ENCODE measurements at regions not wholly inside any gene's neighbourhood (a gene's known extent, or its start where the extent isn't known, plus 50 kb on each side); places are given as distances from the start of the nearest gene placed in this dataset.

- Mint-ChIP-seq H3K36me3 (no peaks in the 10 kb centered on the region), H3K9me3 (no peaks in the 10 kb centered on the region), H3K4me3 (no peak overlapping the region), H3K27me3 (ENCODE audit: low read depth) (peaks cover 10% of the 10 kb centered on the region), H3K4me1 (peaks cover 19% of the 10 kb centered on the region), H3K27ac (no peak overlapping the region)
- TF ChIP-seq, protein P1, sequence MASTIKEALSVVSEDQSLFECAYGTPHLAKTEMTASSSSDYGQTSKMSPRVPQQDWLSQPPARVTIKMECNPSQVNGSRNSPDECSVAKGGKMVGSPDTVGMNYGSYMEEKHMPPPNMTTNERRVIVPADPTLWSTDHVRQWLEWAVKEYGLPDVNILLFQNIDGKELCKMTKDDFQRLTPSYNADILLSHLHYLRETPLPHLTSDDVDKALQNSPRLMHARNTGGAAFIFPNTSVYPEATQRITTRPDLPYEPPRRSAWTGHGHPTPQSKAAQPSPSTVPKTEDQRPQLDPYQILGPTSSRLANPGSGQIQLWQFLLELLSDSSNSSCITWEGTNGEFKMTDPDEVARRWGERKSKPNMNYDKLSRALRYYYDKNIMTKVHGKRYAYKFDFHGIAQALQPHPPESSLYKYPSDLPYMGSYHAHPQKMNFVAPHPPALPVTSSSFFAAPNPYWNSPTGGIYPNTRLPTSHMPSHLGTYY (CRISPR knock-in tag; IDR thresholded peaks at IDR 0.05) = no peak
- TF ChIP-seq ZNF219 (CRISPR knock-in tag; IDR thresholded peaks at IDR 0.05; ENCODE audit: borderline replicate concordance) = no peak
- DNase-seq (ENCODE audit: low spot score) (no peak), ATAC-seq (no peak)
- POLR2A ChIA-PET = no interaction called here
- CTCF ChIA-PET = no interaction called here
Observed at GRCh38 chr14:81942071-81942470, 408.4 kb upstream of the SEL1L start.

DNA sequence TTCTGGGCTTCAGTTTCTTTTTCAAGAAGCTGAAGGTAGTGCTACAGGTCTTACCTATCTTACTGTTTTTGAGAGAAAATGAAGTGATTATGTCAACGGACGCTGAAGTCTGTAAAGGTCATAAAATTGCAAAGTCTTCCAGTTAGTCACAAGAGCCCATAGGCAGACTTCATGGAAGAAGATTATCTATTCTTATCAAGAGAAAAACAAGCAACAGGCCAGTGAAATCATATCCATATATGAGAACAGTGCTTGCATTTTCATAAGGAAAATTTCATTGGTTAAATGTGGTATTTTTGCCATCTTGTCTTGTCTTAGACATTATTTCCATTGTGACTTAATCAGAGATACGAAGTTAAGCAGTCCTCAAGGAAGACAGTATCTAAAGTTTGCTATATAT, 412.7 kb upstream of the SEL1L start:
- TF ChIP-seq CREB1 (CRISPR knock-in tag; IDR thresholded peaks at IDR 0.05) (no peak), ESRRA (CRISPR knock-in tag; IDR thresholded peaks at IDR 0.05; ENCODE audit: borderline replicate concordance) (no peak), ETV6 (CRISPR knock-in tag; IDR thresholded peaks at IDR 0.05) (no peak), NFYB (CRISPR knock-in tag; conservative IDR thresholded peaks at IDR 0.05; ENCODE audit: low read depth) (no peak), TCF7 (CRISPR knock-in tag; IDR thresholded peaks at IDR 0.05; ENCODE audit: low read depth) (no peak), NR3C1 (CRISPR knock-in tag; conservative IDR thresholded peaks at IDR 0.05; ENCODE audit: low read depth) (no peak), PRDM15 (CRISPR knock-in tag; IDR thresholded peaks at IDR 0.05) (no peak), RORB (CRISPR knock-in tag; IDR thresholded peaks at IDR 0.05) (no peak), GTF2I (CRISPR knock-in tag; conservative IDR thresholded peaks at IDR 0.05) (no peak)
- TF ChIP-seq, protein P2, sequence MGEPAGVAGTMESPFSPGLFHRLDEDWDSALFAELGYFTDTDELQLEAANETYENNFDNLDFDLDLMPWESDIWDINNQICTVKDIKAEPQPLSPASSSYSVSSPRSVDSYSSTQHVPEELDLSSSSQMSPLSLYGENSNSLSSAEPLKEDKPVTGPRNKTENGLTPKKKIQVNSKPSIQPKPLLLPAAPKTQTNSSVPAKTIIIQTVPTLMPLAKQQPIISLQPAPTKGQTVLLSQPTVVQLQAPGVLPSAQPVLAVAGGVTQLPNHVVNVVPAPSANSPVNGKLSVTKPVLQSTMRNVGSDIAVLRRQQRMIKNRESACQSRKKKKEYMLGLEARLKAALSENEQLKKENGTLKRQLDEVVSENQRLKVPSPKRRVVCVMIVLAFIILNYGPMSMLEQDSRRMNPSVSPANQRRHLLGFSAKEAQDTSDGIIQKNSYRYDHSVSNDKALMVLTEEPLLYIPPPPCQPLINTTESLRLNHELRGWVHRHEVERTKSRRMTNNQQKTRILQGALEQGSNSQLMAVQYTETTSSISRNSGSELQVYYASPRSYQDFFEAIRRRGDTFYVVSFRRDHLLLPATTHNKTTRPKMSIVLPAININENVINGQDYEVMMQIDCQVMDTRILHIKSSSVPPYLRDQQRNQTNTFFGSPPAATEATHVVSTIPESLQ (CRISPR knock-in tag; IDR thresholded peaks at IDR 0.05) = no peak
- TF ChIP-seq, protein P3, sequence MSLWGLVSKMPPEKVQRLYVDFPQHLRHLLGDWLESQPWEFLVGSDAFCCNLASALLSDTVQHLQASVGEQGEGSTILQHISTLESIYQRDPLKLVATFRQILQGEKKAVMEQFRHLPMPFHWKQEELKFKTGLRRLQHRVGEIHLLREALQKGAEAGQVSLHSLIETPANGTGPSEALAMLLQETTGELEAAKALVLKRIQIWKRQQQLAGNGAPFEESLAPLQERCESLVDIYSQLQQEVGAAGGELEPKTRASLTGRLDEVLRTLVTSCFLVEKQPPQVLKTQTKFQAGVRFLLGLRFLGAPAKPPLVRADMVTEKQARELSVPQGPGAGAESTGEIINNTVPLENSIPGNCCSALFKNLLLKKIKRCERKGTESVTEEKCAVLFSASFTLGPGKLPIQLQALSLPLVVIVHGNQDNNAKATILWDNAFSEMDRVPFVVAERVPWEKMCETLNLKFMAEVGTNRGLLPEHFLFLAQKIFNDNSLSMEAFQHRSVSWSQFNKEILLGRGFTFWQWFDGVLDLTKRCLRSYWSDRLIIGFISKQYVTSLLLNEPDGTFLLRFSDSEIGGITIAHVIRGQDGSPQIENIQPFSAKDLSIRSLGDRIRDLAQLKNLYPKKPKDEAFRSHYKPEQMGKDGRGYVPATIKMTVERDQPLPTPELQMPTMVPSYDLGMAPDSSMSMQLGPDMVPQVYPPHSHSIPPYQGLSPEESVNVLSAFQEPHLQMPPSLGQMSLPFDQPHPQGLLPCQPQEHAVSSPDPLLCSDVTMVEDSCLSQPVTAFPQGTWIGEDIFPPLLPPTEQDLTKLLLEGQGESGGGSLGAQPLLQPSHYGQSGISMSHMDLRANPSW (CRISPR knock-in tag; conservative IDR thresholded peaks at IDR 0.05; ENCODE audit: low read depth) = no peak
- Mint-ChIP-seq H3K4me3 (no peak overlapping the region), H3K4me1 (peaks cover 11% of the 10 kb centered on the region; the same call in 1 of the 2 replicates), H3K27ac (no peak overlapping the region), H3K36me3 (no peaks in the 10 kb centered on the region), H3K9me3 (no peaks in the 10 kb centered on the region), H3K27me3 (ENCODE audit: low read depth) (peaks cover 12% of the 10 kb centered on the region)
- DNase-seq (ENCODE audit: low spot score) = no peak
- ChIA-PET POLR2A (no interaction called here), CTCF (no interaction called here)
- ATAC-seq = no peak

All from WTC11 (cell line).